ENCODE measurements at regions not wholly inside any gene's neighbourhood (a gene's known extent, or its start where the extent isn't known, plus 50 kb on each side); places are given as distances from the start of the nearest gene placed in this dataset.

- no peak for TF ChIP-seq CTCF (IDR thresholded peaks at IDR 0.05)
- no peak for TF ChIP-seq EZH2 (IDR thresholded peaks at IDR 0.05; ENCODE audit: borderline replicate concordance, insufficient read depth, low read depth, low read length, poor library complexity, severe bottlenecking)
Measured at GRCh38 chr5:10849278-10849677, 88.2 kb upstream of the DAP start.
